ENCODE measurements at regions not wholly inside any gene's neighbourhood (a gene's known extent, or its start where the extent isn't known, plus 50 kb on each side); places are given as distances from the start of the nearest gene placed in this dataset.

GRCh38 chr2:129753261-129753660 is 226.2 kb upstream of the RAB6C start:
- FAIRE-seq, result no peak
- ChIA-PET POLR2A (no interaction called here), CTCF (no interaction called here)
- H3K9me3 ChIP-seq (replicated peaks; ENCODE audit: control insufficient read depth, insufficient read depth, low read length), result no peaks in the 10 kb centered on the region
- dilution Hi-C loops (cut with MboI; ENCODE audit: extremely low pct_ligation_motif_present, low sequenced_read_pairs) (no loop called here), intact Hi-C loops (cut with micrococcal nuclease) (no loop called here)
- H4K20me1 ChIP-seq (replicated peaks; ENCODE audit: control insufficient read depth, extremely low read depth, insufficient read depth, low read length), result no peaks in the 10 kb centered on the region
- H3K4me3 ChIP-seq (replicated peaks in 1 of 3; ENCODE audit: insufficient read depth in 1 of 3, low read depth in 1 of 3, low read length in 3 of 3), result no peak overlapping the region
- H3K9me1 ChIP-seq (replicated peaks; ENCODE audit: control insufficient read depth, extremely low read depth, insufficient read depth, low read length), result no peaks in the 10 kb centered on the region
- H3K27me3 ChIP-seq (ENCODE audit: control insufficient read depth in 2 of 2, insufficient read depth in 2 of 2, low read length in 2 of 2), result no peaks in the 10 kb centered on the region
- no peak for TF ChIP-seq MAX (IDR thresholded peaks at IDR 0.05; ENCODE audit: insufficient read depth, insufficient read length)
- TF ChIP-seq POLR2A (IDR thresholded peaks at IDR 0.05; ENCODE audit: low read depth, low read length), result no peak
- no peak for TF ChIP-seq MYC (IDR thresholded peaks at IDR 0.05; ENCODE audit: low read depth, low read length)
- no peak for TF ChIP-seq EZH2 (IDR thresholded peaks at IDR 0.05; ENCODE audit: borderline replicate concordance, low read depth, low read length, severe bottlenecking)
- TF ChIP-seq FOS (IDR thresholded peaks at IDR 0.05; ENCODE audit: borderline replicate concordance, insufficient read depth, low read length), result no peak
- no peak for TF ChIP-seq GATA2 (IDR thresholded peaks at IDR 0.05; ENCODE audit: insufficient read depth, insufficient read length, low read depth, low read length)
- no peak for TF ChIP-seq JUN (IDR thresholded peaks at IDR 0.05; ENCODE audit: borderline replicate concordance, insufficient read depth, insufficient read length, low read depth)
- H2AFZ ChIP-seq (ENCODE audit: low read depth, low read length), result no peak overlapping the region
- H3K27ac ChIP-seq (ENCODE audit: insufficient read depth, low read depth, low read length), result no peak overlapping the region
- H3K79me2 ChIP-seq (ENCODE audit: control insufficient read depth, insufficient read depth, low read length), result no peaks in the 10 kb centered on the region
- H3K9ac ChIP-seq (replicated peaks; ENCODE audit: extremely low read depth, insufficient read depth, low read length), result no peak overlapping the region
- H3K36me3 ChIP-seq (ENCODE audit: control insufficient read depth in 2 of 2, extremely low read depth in 1 of 2, insufficient read depth in 2 of 2, low read length in 2 of 2), result no peaks in the 10 kb centered on the region
- DNase-seq (ENCODE audit: low read depth, low spot score), result no peak
- H3K4me2 ChIP-seq (ENCODE audit: insufficient read depth, low read length), result no peak overlapping the region
- no TSS peak for BruUV-seq (replicated peaks)
- no peaks in the 10 kb centered on the region for H3K4me1 ChIP-seq (ENCODE audit: control insufficient read depth, extremely low read depth, insufficient read depth, low read length)

GRCh38 chr2:129754421-129754820 is 225.0 kb upstream of the RAB6C start:
- no peaks in the 10 kb centered on the region for H3K79me2 ChIP-seq (ENCODE audit: control insufficient read depth, insufficient read depth, low read length)
- no peak overlapping the region for H3K9ac ChIP-seq (replicated peaks; ENCODE audit: extremely low read depth, insufficient read depth, low read length)
- DNase-seq (ENCODE audit: low read depth, low spot score) (no peak), FAIRE-seq (no peak)
- ChIA-PET POLR2A (no interaction called here), CTCF (no interaction called here)
- no peaks in the 10 kb centered on the region for H3K4me1 ChIP-seq (ENCODE audit: control insufficient read depth, extremely low read depth, insufficient read depth, low read length)
- dilution Hi-C loops (cut with MboI; ENCODE audit: extremely low pct_ligation_motif_present, low sequenced_read_pairs), result no loop called here
- no TSS peak for BruUV-seq (replicated peaks)
- no peak overlapping the region for H2AFZ ChIP-seq (ENCODE audit: low read depth, low read length)
- TF ChIP-seq FOS (IDR thresholded peaks at IDR 0.05; ENCODE audit: borderline replicate concordance, insufficient read depth, low read length), result no peak
- TF ChIP-seq POLR2A (IDR thresholded peaks at IDR 0.05; ENCODE audit: low read depth, low read length), result no peak
- TF ChIP-seq MAX (IDR thresholded peaks at IDR 0.05; ENCODE audit: insufficient read depth, insufficient read length), result no peak
- TF ChIP-seq POLR2AphosphoS5 (IDR thresholded peaks at IDR 0.05; ENCODE audit: insufficient read depth, low read depth, low read length), result no peak
- TF ChIP-seq JUN (IDR thresholded peaks at IDR 0.05; ENCODE audit: borderline replicate concordance, insufficient read depth, insufficient read length, low read depth), result no peak
- TF ChIP-seq GATA2 (IDR thresholded peaks at IDR 0.05; ENCODE audit: insufficient read depth, insufficient read length, low read depth, low read length), result no peak
- no peak overlapping the region for H3K4me2 ChIP-seq (ENCODE audit: insufficient read depth, low read length)
- H3K27ac ChIP-seq (ENCODE audit: insufficient read depth, low read depth, low read length), result no peak overlapping the region
- no peaks in the 10 kb centered on the region for H3K9me3 ChIP-seq (replicated peaks; ENCODE audit: control insufficient read depth, insufficient read depth, low read length)
- H3K36me3 ChIP-seq (ENCODE audit: control insufficient read depth in 2 of 2, extremely low read depth in 1 of 2, insufficient read depth in 2 of 2, low read length in 2 of 2), result no peaks in the 10 kb centered on the region
- H3K9me1 ChIP-seq (replicated peaks; ENCODE audit: control insufficient read depth, extremely low read depth, insufficient read depth, low read length), result no peaks in the 10 kb centered on the region
- intact Hi-C loops (cut with micrococcal nuclease), result no loop called here
- no peak overlapping the region for H3K4me3 ChIP-seq (replicated peaks in 1 of 3; ENCODE audit: insufficient read depth in 1 of 3, low read depth in 1 of 3, low read length in 3 of 3)
- H3K27me3 ChIP-seq (ENCODE audit: control insufficient read depth in 2 of 2, insufficient read depth in 2 of 2, low read length in 2 of 2), result no peaks in the 10 kb centered on the region
- H4K20me1 ChIP-seq (replicated peaks; ENCODE audit: control insufficient read depth, extremely low read depth, insufficient read depth, low read length), result no peaks in the 10 kb centered on the region
